IPS DF 4.7 (cell line): ENCODE measurements at regions not wholly inside any gene's neighbourhood (a gene's known extent, or its start where the extent isn't known, plus 50 kb on each side); places are given as distances from the start of the nearest gene placed in this dataset.
"Not testable (repeated sequence)": the region's sequence is repeated elsewhere in the genome, so short reads cannot be mapped to it uniquely, and the experiment has no call there.

ENCODE experiments used
- DNase-seq: peaks from one replicate; pipeline ENCODE4 v3.0.0-alpha.2; 2013; ENCODE audit warnings: low spot score; ENCODE audit errors: extremely low read depth

DNA sequence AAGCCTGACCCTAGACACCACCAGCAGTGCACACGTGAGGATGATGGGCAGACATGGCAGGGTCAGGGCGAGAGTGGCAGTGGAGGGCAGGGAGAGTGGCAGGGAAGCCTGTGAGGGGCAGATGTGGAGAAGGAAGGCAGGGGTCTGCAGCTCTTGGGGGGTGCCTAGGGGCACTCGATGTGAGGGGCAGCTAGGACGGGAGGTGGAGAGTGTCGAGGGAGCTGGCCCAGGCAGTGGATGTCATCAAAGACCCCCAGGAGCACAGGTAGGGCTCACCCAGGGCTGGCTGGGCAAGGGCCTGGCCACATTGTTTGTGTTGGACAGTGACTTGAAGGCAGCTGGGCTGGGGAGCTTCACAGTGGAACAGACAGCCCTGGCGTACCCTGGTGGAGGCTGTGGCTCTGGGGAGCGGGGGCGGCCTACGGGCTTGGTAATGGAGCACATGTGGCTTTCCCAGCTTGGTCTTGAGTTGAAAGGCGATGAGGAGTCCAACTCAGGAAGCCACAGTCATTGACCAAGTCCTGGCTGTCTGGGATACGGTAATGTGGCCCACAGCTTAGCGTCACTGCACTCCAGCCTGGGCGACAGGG, 87.1 kb downstream of the RTP5 start:
- DNase-seq: no peak

DNA sequence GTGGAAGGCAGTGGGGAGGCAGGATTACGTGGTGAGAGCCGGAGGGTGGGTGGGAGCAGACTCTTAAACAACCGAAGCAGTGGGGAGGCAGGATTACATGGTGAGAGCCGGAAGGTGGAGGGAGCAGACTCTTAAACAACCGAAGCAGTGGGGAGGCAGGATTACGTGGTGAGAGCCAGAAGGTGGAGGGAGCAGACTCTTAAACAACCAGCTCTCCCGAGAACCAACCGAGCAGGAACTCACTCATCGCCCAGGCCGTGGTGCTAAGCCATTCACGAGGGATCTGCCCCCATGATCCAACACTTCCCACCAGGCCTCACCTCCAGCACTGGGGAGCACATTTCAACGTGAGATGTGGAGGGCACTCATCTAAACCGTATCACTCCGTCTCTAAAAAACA, 87.7 kb downstream of the RTP5 start:
- no peak for DNase-seq

DNA sequence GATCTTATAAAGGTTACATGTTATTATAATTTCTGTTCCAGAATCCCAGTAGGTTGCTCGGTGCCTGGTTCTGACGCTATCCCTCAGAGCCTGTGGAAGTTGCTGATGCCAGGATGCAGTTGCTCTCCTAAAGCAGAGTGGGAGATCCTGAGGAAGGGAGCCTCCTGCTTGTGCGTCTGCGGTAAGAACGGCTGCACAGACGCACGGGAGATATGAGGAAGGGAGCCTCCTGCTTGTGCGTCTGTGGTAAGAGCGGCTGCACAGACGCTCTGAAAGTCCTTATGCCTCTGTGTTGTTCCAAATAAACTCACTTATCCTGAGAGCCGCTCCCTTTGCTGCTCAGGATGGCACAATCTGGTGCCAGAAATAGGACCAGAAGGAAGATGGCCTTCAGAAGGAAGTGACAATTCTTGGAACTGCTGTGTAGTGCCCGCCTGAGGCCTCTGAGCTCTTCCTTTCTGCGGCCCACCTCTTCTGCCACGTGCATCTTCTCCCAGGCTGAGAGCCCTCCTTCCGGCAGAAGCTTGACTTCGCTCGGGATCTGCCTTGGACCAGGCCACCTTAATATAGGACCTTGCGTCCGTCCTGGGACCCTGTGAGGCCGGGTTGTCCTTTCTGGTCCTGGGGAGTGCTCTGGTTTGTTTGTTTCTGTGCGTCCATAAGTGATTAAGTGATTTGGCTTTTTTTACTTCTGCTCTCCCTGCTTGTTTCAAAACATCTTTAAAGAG, 89.5 kb downstream of the RTP5 start:
- no peak for DNase-seq

DNA sequence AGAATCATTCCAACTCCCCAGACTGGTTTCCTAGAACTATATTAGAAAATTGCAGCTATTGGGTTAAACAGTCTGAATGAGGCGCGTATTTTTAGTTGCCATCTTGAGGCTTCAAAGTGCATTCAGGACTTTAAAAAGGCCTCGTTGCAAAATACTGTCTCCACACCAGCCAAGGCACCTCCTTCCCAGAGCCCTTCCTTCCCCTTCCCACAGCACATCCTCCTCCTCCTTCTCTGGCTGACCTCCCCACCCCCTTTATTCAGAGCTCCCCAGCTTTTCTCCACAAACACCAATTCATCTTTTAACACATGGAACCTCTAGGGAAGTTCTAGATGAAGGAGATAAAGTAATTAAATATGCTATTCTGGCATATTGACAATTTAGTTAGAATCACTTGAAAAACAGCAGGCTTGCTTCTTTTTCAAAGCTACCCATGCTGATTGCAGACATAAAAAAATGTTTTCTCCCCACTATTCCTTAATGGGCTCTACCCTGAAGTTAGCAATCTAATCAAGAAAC, 90.3 kb downstream of the RTP5 start:
- no peak for DNase-seq

DNA sequence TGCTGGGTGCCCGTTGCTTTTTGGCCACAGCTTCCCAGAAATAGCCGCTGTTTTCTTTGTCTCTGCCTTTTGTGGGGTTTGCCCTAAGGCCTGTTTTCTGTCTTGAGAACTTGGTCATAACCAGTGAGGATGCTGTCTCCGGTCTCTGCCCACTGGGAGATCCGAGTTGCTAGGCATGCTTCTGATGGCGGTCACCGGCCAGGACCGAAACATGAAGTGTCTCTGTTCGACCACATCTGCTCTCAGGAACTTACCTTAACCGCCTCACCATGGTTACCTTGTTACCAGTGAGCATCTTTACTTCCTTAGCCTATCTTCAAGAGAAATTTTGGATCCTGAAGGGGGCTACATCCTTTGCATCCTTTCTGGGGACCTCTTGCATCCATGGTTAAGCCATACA, 91.9 kb downstream of the RTP5 start:
- no peak for DNase-seq

DNA sequence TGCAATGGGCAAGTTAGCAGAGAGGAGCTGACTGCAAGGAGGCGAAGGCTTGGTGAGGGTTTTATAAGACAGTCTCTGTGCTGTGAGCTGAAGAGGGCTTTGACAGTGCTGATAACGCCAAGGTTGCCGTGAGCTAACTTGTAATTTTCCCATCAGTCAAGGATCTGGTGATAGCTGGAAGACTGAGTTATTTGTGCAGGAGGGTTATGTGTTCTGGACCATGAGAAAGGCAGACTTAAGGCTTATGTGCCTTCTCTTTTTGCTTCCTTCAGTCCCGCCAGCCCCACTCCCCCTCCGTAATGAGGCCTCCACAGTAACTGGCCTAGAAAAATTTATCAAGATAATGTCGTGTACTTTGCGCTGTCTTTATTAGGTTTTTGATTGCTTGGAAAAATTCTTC, 94.6 kb downstream of the RTP5 start:
- no peak for DNase-seq

DNA sequence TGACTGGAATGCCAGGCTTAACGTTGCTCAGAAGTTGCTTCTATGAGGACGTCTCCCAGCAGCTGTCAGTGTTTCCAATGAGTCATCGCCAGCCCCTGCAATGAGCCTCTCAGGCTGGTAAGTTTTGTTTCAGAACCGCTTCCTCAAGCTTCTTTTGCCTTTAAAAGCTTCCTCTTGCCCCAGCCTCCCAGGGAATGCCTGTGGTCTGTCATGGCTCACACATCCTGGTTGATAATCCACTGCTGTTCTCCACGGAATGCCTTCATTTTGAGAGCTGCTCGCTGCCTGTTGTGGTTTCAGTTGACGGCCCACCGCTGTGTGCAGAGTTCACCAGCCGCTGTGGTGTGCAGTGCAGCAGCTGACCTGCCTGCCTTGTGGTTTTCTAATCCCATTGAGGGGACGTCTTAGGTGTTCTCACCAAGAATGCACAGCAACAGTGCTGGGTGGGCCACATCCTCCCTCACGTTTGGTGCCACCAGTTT, 96.4 kb downstream of the RTP5 start:
- DNase-seq: no peak

DNA sequence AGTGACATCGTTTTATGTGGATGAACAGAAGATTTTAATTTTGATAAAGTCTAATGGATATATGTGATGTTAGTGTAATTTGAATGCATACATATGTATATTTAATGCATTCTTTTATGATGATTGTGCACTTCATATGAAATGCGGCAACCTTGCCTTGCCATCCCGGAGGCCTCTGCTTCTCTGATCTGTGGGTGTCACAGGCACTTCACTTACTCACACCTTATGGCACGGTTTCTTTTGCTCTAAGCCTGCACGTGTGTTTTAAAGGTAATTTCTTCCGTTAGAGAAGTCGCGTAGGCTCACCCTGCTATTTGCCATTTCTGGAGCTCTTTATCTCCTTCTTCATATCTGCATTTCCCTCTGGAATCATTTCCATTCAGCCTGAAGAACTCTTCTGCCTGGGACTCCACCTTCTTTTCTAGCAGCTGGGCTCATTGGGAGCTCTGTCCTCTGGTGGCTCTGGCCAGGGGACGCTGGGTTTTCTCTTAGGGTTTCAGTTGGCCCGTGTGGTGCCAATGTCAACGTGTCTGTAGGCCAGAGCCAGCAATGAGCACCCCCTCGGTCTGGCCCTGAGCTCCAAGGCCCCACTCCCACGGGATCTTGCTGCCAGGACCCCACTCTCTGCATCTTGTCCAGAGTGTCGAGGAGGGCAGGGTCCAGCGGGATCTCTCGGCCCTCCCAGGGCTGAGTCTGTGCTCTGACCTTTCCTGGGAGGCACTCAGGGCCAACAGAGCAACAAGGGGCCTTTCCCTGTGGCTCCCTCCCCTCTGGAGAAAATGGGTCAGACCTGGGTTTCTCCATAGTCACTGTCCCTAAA, 97.3 kb downstream of the RTP5 start:
- DNase-seq: no peak

DNA sequence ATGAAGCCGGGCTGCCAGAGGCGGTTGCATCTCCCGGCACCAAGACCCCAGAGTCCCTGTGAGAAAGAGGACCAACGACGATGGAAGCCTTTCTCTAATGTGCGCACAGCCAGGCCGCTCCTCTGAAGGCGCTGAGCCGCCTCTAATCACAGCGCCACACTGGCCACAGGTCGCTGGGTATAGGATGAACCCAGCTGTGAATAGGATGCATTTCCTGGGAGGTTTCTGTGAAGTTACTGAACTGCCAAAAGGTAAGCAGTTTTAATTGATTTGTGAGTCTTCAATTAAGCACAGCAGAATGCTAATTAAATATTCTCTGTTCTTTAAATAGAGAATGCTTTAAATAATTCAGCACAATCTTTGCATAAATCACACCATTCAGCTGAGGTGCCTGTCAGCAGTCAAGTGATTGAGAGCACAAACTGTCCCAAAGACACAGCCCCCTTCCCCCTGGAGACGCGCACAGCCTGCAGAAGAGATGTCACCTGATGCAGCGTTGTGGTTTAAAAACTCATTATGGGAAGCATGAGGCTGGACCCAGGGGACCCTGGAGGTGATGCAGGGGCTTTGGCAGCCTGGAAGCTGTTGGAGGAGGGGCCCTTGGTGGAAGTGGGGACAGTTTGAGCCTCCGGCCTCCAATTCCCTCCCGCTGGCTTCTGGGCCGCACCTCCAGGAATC, 98.1 kb downstream of the RTP5 start:
- no peak for DNase-seq

DNA sequence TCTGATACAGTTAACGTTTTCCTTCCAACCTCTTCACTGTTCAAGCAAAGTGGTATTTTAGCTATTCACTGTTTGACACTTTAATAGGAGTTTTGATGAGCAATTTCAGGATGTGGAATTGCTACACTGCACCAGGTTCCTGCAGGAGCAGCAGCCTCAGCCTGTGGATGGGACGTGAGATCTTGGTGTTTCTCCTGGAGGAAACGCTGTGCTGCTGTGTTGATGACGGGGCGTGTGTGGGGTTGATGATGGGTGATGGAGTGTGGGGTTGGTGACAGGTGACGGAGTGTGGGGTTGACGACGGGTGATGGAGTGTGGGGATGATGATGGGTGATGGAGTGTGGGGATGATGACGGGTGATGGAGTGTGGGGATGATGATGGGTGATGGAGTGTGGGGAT, 98.9 kb downstream of the RTP5 start:
- DNase-seq: no peak

DNA sequence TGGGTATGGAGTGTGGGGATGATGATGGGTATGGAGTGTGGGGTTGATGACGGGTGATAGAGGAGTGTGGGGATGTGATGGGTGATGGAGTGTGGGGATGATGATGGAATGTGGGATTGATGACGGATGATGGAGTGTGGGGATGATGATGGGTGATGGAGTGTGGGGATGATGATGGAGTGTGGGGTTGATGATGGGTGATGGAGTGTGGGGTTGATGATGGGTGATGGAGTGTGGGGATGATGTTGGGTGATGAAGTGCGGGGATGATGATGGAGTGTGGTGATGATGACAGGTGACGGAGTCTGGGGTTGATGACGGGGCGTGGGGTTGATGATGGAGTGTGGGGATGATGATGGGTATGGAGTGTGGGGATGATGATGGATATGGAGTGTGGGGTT, 99.7 kb downstream of the RTP5 start:
- DNase-seq: not testable (repeated sequence)

DNA sequence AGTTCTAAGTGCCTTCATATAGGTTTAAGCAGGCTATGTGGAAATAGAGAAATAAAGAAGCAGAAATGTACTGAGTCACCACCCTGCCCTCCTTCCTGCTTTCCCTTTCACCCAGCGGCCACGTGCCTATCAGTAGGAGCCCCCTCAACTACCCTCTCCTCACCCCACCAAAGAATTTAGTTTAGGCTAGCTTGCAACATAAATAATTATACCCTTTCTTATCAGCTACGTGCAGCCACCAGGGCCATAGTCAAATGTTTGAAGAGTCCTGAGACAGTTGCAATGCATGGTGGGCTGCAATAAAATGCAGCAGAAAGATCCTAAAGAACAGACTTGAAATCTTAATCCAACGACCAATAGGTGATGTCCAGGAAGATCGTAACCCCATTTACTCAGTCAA, 101.2 kb downstream of the RTP5 start:
- DNase-seq: no peak

DNA sequence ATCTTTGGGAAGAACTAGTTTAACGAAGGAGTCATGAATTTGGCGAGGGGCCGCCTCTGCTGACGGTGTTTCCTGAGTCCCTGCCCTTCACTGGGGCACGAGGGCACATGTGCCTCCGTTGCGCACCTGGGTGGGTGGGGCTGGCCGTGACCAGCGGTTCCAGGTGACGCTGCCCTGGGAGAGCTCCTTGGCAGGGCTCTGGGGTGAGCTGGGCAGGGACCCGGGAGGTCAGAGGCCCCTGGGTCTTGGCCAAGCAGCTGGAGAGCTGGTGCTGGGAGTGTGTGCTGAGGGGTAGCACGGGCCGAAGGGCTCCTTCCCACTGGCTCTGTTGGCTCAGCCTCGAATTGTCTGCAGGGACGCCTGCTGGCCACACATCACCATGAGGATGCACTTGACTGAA, 104.6 kb downstream of the RTP5 start:
- DNase-seq: no peak

DNA sequence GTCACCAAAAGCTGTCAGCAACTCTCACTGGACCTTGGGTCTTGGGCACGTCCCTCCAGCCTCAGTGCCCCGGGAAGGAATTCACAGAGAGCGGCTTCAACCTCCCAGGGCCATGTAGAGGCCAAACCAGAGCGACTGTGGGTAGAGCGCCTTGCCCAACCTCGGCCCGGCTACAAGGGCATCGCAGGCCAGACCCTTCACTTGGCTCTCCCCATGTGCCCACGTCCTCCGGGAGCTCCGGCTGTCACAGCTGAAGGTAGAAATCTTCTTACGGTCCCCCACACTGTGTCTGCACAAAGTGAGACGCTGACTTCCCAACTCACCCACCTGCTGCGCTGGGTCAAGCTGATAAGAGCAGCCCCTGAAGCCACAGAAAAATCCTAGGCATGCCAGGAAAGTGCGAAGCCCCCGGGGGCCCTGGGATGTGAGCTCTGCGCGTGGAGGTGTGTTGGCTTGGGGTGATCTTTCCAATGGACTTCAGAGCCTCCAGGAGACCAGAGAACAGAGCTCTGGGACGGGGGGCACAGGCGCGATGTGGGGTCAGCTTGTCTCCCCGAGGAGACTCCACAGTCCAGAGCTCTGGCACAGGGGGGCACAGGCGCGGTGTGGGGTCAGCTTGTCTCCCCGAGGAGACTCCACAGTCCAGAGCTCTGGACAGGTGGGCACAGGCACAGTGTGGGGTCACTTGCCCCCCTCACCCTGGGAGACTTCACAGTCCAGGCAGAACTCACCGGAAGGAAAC, 105.5 kb downstream of the RTP5 start:
- no peak for DNase-seq

DNA sequence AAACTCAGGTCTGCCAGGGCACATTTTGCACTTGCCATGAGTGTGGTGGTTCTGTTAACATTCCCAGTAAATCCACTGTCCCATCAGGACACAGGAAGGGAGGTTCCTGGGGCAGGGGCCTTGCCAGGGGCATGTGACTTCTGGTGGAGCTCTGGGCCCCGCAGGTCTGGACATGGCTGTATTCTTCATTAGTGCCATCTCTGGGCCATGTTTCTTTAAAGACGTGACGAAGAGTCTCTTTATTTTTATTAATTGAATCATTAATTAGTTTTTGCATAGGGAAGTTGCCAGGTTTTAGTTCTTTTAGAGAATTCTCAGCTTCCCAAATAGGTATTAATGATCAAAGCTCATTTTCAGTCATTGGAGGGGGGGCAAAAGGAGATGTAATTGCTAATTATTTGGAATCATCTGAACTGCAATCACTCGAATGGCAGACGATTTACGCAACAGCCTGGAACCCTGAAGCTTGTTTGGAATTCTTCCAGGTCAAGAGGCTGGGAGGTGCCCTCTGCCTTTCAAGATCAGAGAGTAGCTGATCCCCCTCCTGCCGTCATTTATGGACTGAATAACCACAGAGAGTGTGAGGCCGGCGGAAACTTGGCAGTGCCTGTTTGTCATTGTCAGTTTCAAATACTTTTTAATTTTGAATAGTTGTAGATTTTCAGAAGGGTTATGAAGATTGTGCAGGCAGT, 106.2 kb downstream of the RTP5 start:
- no peak for DNase-seq

DNA sequence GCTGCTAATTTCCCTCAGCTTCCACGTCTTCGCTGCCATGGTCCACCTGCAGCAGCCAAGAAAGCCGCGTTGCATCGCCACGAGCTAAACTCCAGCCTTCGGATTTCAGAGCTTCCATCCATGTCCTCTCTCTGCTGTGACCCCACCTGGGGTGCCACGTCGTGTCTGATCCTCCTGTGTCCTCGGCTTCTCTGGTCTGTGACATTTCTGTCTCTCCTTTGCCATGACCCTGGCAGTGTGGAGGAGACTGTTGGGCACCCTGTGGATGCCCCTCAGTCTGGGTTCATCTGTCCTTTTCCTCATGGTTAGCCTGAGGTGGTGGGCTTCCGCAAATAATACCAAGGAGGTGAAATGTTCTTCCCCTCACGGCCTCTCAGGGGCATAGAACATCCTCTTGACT, 106.8 kb downstream of the RTP5 start:
- DNase-seq: no peak

DNA sequence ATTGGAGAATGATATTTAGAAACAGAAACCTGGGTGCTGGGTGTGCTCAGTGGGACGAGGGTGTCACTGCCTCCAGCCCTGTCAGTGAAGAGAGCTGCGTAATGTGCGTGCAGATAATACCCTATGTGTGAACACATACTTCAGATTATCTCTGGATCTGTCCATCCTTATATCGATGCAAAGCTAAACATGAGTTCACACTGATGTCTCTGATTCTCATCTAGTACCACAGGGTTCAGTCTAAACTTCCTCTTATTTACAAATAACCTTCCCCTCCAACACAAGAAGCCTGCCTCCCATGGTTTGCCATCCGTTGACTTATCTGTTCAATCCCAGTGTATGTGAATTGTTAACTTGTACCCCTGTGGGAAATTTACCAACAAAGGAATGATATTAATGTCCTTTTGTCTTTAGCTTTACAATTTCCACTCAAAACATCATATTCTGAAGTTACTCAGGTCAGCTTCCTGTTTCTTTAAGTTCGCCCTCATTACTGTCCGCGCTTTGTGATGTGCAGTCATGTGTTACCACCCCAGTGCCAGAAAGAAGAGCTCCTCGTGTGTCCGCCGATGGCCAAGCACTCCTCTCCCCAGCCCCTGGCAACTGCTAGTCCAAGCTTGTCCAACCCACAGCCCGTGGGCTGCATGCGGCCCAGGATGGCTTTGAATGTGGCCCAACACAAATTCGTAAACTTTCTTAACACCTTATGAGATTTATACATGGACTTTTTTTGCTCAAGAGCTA, 108.2 kb downstream of the RTP5 start:
- no peak for DNase-seq

DNA sequence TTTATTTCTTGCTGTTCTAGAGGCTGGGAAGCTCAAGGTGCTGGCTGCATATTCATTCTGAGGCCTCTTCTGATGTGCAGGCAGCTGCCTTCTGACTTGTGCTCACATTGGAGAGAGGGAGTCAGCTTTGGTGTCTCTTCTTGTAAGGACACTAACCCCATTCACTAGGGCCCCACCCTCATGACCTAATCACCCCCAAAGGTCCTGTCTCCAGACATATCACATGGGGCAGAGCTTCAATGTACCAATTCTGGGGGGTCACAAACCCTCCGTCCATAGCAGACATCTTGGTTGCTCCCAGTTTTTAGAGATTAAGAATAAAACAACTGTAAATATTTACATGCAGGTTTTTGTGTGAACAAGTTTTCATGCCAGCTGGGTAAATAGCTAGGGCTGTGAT, 109.1 kb downstream of the RTP5 start:
- no peak for DNase-seq

DNA sequence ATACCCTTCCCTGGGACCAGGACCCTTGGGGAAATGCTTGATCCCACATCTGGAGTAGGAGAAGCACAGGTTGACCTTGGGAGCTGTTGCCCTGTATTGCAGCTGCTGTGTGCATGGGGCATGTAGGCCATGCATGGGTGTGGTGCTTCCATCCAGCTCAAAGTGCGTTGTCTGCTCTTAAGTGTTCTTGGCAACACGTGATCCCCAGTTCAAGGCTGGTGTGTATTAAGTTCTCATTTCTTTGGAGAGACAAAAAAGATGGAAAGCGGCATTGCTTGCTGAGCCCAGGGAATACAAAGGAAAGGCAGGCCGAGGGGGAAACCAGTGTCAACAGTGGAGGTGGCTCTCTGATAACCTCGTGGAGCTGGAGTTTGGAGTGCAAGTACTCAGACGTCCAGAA, 110.7 kb downstream of the RTP5 start:
- DNase-seq: no peak
